ENCODE measurements at regions not wholly inside any gene's neighbourhood (a gene's known extent, or its start where the extent isn't known, plus 50 kb on each side); places are given as distances from the start of the nearest gene placed in this dataset.
"Not testable (repeated sequence)": the region's sequence is repeated elsewhere in the genome, so short reads cannot be mapped to it uniquely, and the experiment has no call there.

- no peak for DNase-seq
Measured at GRCh38 chr6:15089569-15090144, 156.2 kb upstream of the JARID2 start.

DNA sequence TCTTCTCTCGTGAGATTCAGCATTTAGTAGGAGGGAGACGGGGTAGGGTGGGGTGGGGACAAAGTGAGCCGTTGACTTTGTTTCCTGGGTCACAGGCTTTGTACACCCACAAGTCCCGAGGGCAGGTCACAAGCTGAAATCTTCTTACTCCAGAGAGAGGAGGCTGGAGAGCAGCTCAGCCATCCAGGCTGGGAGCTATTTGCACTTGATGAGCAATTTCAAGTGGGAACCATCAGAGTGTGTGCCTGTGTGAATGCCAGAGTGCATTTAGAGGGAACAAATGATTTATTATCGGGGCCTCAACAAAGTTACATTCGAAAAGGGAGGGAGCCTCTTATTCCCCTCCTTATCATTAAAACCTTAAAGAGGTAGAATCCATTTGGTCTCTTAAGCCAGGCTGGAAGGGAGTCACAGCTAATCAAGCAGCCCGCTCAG lies 155.7 kb upstream of the JARID2 start:
- no peak for DNase-seq

DNA sequence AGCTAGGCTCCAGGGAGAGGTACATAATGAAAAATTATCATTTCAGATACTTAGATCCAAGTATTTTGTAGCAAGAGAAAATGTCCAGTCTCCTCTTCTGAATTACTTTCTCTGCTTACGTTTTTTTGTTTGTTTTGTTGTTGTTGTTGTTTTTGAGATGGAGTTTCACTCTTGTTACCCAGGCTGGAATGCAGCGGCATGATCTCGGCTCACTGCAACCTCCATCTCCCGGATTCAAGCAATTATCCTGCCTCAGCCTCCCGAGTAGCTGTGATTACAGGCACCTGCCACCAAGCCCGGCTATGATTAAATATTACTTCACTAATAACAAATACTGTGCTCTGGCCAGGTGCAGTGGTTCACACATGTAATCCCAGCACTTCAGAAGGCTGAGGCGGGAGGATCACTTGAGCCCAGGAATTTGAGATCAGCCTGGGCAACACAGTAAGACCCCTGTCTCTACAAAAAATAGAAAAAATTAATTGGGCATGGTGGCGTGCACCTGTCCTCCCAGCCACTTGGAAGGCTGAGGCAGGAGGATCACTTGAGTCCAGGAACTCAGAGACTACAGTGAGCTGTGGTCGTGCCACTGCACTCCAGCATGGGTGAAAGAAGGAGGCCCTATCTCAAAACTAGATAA lies 155.0 kb upstream of the JARID2 start:
- no peak for DNase-seq

- no peak for DNase-seq
Measured at GRCh38 chr6:15096894-15097837, 148.7 kb upstream of the JARID2 start.

DNA sequence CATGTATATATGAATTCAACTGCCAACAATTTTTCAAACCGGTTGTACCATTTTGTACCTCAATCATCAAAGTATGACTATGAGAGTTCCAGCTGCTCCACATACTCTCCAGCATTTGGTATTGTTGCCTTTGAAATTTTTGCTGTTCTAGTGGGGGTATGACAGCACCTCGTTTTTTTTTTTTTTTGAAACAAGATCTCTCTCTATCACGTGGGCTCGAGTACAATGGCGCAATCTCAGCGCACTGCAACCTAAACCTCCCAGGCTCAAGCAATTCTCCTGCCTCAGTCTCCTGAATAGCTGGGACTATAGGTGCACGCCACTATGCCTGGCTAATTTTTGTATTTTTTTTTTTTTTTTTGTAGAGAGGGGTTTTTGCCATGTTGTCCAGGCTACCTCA lies 144.7 kb upstream of the JARID2 start:
- DNase-seq = no peak

GRCh38 chr6:15102241-15102640 lies 143.6 kb upstream of the JARID2 start:
- DNase-seq = no peak

DNA sequence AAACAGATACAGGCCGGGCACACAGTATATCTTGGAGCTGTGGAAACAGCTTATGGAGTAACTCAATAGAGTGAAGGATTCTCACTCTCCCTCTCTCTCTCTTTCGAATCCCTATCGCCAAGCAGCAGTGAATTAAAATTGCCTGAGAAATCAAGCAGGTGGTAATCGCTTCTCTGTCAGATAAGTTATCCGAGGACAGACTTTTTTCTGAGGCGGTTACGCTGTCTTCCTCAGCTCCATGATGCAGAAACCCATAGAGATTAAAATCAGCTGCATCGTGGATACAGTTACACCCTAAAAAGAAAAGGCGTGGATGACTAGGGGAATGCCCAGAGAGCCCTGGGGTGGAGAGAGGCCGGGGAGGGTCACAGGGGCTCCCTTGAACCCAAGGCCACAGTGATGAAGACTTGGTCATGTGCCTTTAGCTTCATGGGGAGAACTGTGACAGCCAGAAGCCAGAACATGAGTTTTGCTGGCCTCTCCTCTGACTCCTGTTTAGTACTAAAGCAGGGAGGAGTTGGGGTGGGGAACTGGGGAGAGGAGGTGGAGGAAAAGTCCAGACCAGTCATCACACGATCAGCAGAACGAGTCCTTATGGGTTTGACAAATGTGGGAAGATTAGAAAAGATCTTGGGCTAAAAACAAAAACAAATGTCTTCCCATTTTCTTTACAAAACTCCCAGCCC lies 138.8 kb upstream of the JARID2 start:
- no peak for DNase-seq

DNA sequence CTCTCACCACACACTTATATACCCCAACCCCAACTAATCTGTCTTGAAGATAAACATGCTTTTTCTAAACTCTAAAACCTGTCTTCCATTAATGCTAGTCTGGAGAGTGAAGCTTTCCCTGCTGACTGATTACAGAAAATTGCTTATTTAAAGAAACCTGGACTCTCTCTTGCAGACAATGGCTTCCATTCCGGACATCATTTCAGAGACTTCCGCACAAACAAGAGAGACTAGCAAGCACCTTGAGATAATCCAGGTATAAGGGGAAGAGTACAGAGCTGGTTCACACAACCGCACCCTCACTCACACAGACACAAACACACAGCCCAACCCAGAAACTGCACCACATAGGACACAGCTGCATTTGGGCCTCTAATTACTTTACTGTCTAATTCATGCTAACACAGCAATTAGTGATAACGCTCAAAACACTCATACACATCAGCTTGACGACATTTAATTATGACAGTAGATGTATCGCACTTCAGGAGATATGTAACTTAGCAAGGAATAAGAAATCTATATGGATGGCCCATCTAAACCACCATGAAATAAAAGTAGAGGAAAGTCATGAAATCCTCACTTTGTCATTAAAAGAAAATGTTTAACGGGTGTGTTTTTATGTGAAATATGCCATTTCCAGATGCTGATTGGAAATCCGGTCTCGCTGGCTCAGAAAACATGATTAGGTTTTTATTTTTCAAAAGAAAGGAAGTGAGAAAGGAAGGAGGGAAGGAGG lies 138.1 kb upstream of the JARID2 start:
- DNase-seq = no peak

DNA sequence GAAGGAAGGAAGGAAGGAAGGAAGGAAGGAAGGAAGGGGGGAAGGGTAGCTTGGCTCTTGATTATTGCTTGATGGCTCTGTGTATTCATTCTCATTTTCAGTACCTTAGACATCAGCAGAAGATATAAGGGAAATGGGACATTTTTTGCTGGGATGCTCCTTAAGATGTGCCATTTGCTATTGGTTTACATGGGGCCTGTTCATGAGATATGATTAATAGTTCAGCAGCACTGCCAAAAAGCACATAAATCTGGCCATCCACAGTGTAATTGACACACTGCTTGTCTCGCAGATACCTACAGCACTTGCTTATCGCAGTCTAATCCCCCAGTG lies 137.5 kb upstream of the JARID2 start:
- DNase-seq = no peak

GRCh38 chr6:15109338-15110090 lies 136.4 kb upstream of the JARID2 start:
- no peak for DNase-seq

- DNase-seq = peak; percentile 21
Measured at GRCh38 chr6:15110726-15111354, 135.0 kb upstream of the JARID2 start.

DNA sequence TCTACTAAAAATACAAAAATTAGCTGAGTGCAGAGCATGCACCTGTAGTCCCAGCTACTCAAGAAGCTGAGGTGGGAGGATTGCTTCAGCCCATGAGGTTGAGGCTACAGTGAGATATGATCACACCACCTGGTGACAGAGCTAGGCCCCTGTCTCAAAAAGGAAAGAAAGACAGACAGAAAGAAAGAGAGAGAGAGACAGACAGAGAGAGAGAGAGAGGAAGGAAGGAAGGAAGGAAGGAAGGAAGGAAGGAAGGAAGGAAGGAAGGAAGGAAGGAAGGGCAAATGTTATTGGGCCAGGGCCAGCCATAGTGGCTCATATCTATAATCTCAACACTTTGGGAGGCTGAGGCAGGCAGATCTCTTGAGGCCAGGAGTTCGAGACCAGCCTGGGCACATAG lies 134.3 kb upstream of the JARID2 start:
- DNase-seq = not testable (repeated sequence)

GRCh38 chr6:15113587-15113986 lies 132.3 kb upstream of the JARID2 start:
- DNase-seq = no peak

DNA sequence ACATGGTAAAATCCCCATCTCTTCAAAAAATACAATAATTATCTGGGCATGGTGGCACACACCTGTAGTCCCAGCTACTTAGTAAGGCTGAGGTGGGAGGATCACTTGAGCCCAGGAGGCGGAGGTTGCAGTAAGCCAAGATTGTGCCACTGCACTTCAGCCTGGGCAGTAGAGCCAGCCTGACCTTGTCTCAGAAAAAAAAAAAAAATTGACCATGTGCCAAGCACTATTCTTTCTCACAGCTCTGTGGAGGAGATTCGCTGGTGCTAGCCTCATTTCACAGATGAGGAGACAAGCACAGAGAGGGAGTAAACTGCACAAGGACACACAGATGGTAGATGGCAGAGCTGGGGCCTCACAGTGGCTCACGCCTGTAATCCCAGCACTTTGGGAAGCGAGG lies 131.8 kb upstream of the JARID2 start:
- no peak for DNase-seq

DNA sequence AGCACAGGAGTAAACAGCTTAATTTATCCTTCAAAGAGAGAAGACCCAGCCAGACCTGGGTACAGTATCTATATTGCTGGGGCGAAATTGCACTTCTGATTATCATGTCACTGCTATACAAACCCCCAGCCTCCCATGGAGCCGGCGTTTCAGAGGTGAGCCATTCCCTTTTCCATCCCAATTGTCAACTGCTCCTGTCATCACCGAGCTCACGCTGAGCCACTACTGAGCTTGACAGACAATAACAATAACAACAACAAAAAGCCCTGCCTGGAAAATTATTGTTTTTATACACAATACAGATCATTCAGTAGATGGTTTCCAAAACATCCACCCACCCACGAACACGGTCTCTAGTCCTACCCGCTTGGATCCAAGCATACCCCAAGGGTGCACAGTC lies 129.0 kb upstream of the JARID2 start:
- DNase-seq = no peak

DNA sequence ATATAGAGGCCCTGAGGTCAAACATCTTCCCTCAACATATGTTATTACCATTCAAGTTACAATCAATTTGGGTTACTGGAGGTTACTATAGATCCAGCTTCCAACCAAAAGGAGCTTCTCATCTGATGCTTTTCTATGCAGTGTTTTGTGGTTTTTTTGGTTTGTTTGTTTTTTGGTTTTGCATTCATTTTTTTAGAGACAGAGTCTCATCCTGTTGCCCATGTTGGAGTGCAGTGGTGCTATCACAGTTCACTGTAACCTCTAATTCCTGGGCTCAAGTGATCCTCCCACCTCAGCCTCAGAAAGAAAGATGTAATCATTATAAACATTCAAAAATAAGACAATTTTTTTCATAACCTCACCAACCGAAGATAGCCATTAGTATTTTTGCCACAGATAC lies 124.4 kb upstream of the JARID2 start:
- DNase-seq = no peak

GRCh38 chr6:15121977-15122550 lies 123.8 kb upstream of the JARID2 start:
- no peak for DNase-seq

- no peak for DNase-seq
Measured at GRCh38 chr6:15129887-15130286, 116.0 kb upstream of the JARID2 start.

- no peak for DNase-seq
Measured at GRCh38 chr6:15131234-15131633, 114.6 kb upstream of the JARID2 start.

GRCh38 chr6:15131651-15132061 lies 114.2 kb upstream of the JARID2 start:
- no peak for DNase-seq

- no peak for DNase-seq
Measured at GRCh38 chr6:15132167-15132566, 113.7 kb upstream of the JARID2 start.
